T47D (cell line): ENCODE measurements at regions not wholly inside any gene's neighbourhood (a gene's known extent, or its start where the extent isn't known, plus 50 kb on each side); places are given as distances from the start of the nearest gene placed in this dataset.
"Not testable (repeated sequence)": the region's sequence is repeated elsewhere in the genome, so short reads cannot be mapped to it uniquely, and the experiment has no call there.

Experiments
- DNase-seq, 2 experiments: peaks; one replicate each; pipeline versions ENCODE4 v3.0.0 to v3.0.0-alpha.2; 2011 to 2012; ENCODE audit warnings: low read depth in 1 of 2, low spot score in 1 of 2
- JUND ChIP-seq: IDR thresholded peaks from 2 replicates; pipeline ENCODE4 v1.6.1; 2012; ENCODE audit warnings: low read depth
- in situ Hi-C: cut with HindIII; loops from 2 replicates; pipeline ENCODE4 v1.10.0; 2016; ENCODE audit warnings: low sequenced_read_pairs, low pct_unique_long_range_greater_than_20kb

DNA sequence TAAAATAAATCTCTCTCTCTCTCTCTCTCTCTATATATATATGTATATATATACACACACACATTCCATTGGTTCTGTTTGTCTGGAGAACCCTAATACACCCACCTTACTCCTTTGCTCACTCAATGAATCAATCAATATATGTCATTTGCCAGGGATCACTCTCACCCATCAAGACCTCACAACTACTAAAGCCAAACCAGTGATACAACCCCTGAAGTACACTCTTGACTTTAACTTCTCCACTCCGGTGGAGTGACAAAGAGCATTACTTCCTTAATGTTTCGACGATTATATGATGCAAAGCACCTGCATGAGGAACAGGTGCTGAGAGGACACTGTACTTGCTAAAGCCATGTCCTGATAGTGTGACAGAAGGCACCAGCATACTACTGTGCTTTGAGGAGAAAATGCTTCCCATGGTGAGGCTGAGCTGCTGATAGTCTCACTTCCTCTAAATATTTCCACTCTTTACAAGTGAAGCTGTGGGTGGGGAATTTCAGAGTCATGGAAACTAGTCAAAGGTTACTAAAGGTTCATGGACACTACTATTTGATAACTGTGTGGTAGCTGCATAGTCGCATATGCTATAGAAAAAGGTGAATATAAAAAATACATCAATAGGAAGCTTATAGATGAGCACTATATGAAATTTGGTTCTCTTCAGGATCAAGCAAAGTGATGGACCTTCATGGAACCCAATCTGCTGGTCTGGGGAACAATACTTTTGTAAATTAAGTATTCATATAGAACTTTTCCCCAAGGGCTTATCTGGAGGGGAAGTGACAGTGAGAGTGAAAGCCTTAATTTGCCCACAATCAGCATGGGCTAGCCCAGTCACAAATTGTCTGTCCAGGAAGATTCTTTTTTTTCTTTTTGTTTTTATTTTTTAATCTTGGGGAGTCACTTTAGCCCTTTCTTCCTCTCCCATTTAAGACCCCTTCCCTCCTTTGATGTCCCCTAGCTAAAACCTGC lies 141.9 kb upstream of the NEDD9 start:
- in situ Hi-C loops, result no loop called here
- no peak for TF ChIP-seq JUND
- no peak for DNase-seq

DNA sequence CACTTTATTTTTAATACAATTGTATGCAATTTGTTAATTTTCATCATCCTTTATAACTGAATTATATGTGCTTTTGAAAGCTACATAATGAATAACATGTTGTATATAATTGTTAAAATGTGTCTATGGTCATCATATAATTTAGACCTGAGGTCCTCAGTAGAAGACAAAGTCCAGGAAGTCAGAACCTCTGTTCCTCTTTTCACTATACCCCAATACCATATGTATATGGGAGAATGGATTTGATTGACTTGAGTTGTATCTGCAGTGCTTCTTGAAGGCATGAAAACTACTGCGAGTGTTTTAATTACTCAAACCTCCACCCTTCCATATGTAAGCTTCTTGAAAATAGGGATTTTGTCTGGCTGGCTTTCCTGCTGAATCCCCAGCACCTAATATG lies 140.7 kb upstream of the NEDD9 start:
- no peak for DNase-seq
- TF ChIP-seq JUND, result no peak
- in situ Hi-C loops, result no loop called here

DNA sequence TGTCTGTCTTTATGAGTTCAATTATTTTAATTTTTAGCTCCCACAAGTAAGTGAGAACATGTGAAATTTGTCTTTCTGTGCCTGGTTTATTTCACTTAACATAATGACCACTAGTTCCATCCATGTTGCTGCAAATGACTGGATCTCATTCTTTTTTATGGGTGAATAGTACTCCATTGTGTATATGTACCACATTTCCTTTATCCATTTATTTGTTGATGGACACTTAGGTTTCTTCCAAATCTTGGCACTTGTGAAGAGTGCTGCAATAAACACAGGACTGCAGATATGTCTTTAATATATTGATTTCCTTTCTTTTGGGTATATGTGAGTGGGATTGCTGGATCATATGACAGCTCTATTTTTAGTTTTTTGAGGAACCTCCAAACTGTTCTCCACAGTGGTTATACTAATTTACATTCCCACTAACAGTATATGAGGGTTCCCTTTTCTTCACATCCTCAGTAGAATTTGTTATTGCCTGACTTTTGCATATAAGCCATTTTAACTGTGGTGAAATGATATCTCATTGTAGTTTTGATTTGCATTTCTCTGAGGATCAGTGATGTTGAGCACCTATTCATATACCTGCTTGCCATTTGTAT lies 139.8 kb upstream of the NEDD9 start:
- DNase-seq, in situ Hi-C loops: not testable (repeated sequence)

DNA sequence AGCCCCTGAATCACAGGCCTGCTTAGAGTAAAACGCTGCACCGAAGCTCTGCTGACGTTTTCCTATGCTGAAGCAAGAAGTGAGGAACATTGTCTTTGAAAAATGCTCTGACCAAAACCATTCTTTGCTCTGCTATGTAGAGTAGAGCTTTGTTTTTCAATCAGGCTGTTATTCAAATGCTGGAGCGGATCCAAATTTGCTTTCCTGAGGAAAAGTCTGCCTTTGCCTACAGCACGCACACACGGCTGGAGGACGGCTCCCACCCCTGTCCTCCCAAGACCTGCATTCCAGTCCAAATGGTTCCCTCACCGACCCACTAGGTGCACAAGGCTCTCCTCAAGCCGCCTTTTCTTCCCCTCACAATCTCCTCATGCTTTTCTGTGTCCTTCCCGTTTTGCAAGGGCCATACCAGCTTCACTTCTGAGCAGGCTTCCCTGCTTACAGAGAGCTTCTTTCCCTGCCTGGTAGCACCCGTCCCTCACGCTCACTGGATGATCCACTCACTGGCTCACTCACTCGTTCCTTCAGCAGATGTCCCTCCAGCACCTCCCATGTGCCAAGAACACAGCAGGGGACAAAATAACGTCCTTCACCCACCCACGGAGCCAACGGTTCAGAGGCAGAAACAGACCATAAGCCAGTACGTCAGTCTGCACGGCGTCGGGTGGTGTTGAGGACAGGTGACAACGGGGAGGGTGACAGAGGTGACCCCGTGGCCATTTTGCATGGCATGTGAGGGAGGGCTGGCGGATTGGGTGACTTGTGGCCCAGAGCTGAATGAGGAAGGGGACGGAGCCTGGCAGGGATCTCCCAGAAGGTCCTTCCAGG lies 137.9 kb upstream of the NEDD9 start:
- TF ChIP-seq JUND, result no peak
- in situ Hi-C loops, result no loop called here

DNA sequence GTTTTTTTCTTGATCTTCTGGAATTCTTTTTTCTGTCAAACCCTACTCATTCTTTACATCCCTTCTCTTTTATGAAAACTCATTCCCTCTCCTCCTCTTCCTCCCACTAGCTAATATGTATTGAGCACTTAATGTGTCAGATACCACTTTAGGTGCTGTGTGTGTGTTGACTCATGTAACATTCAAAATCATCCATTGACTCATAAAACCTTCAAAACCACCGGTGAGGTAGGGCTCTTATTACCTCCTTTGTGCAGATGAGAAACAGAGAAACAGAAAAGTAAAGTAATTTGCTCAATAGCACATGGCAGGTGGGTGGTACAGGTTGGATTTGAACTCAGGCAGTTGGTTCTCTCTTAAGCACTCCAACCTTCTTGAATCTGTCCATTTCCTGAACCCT lies 136.3 kb upstream of the NEDD9 start:
- no peak for TF ChIP-seq JUND
- DNase-seq, result no peak
- in situ Hi-C loops, result no loop called here

More for the DNA sequence above, 137.9 kb upstream of the NEDD9 start:
- DNase-seq, result no peak

DNA sequence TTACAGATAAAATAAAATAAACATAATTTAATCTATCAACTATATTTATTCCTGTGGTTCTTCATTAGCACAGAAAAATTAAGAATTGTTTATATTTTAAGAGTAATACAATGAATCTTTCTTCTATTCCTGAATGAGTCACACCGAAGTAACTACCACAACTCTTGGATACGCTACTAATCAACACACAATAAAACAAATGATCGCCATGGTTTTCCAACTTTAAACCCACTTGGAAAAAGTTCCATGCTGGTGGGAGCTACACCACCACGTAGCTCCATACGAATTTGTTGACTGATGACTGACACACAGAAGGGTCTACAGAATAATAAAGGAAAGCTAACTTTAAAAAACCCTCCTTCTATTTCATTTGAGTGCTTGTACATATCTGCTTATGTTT lies 135.8 kb upstream of the NEDD9 start:
- no peak for TF ChIP-seq JUND
- no peak for DNase-seq
- in situ Hi-C loops, result no loop called here

DNA sequence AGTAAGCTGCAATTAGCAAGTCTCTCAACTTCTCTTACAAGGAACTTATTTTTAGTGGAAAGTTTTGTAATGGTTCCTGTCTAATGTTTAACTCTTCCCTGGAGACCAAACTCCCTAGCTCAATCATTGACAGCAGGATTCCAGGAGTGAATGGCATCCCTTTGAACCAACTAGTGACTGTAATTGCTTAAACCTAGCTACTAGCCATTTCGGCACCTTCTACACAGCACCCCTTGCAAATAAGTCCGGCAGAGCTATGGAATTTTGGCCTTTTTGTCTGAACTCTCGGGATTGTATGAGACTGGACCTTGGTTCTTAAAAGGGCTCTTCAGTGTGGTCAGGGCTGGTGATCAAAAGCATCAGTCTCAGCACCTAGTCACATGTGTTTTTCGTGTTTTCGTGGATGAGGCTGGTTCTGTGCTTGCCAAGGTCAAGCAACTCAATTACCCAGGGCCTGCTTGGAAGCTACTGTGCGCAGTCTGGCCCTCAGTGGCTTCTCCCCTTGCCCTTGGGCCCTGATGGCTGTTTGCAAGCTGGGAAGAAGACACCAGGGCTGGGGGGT lies 135.3 kb upstream of the NEDD9 start:
- DNase-seq, result no peak
- in situ Hi-C loops, result no loop called here
- TF ChIP-seq JUND, result no peak

DNA sequence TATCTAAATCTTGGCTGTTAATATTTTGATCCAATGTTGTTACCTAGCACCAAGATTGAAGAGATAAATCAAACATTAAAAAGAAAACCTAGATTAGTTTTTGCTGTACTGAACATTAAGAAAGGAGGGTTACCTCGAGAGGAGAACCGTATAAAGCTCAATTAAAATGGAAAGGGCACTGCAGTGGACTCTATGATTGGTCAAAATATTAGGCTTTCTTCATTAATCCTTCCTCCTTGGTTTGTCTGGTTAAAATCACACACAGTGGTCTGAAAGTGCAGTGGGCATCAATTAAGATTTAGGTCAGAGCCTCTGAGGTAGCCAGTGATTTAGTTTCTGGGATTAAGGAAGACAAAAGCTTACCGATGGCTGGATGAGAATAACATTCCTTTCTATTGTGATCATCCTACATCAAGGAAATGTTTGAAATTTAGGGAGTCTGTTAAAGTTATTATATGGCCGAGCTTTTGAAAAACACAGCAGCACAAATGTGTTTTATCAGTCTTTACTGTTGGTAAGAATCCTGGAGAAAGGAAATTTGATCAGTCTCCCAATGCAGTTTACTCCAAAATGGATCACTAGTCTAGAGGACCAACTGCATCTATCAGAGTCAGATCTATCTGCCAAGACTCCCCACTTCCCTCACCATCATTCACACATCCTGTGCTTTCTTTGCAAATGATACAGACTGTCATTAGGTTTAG lies 134.6 kb upstream of the NEDD9 start:
- in situ Hi-C loops, result no loop called here
- no peak for DNase-seq
- no peak for TF ChIP-seq JUND

DNA sequence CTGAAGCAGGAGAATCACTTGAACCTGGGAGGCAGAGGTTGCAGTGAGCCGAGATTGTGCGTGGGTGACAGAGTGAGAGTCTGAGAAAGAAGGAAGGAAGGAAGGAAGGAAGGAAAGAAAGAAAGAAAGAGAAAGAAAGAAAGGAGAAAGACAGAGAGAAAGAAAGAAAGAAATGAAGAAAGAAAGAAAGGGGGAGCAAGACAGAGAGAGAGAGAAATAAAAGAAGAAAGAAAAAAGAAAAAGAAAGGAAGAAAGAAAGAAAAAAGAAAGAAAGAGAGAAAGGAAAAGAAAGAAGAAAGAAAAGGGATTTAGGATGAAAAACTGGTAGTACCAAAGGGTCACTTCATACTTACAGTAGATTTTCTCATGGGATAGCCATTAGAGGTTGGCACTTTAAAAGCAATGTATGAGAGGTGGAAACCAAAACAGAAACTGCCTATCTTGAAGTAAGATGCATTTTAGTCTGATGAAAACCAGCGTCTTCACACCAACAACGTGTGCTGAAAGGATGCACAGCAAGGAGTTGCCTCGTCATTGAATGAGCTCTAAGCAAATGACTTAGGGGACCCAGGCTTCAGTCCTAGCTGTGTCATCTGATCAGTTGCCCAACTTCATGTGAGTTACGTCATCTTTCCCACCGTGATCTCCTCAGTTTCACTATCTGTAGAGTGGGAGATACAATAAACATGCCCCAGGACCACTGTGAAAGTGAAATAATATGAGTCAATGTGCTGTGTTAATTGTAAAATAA lies 133.9 kb upstream of the NEDD9 start:
- in situ Hi-C loops, result no loop called here
- no peak for TF ChIP-seq JUND
- DNase-seq, result no peak

DNA sequence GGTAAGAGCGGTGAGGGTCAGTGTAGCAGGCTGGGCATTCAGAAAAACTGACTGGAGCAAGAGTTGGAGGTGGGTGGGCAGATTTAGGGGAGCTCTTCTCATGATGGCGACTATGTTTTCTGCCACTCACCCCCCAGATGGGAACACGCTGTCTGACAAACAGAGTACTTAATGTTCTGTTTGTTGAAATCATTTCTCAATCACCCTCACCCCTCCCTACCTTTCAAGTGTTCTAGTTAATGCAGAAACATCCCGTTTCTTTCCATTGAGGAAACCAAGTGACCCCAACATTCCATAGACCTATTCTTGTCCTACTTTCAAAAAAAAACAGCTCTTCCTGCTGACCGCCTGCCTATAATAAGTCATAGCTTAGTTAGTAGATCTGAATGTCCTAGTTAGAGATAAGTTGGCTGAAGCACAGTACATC lies 132.5 kb upstream of the NEDD9 start:
- no peak for TF ChIP-seq JUND
- in situ Hi-C loops, result no loop called here
- DNase-seq, result no peak

DNA sequence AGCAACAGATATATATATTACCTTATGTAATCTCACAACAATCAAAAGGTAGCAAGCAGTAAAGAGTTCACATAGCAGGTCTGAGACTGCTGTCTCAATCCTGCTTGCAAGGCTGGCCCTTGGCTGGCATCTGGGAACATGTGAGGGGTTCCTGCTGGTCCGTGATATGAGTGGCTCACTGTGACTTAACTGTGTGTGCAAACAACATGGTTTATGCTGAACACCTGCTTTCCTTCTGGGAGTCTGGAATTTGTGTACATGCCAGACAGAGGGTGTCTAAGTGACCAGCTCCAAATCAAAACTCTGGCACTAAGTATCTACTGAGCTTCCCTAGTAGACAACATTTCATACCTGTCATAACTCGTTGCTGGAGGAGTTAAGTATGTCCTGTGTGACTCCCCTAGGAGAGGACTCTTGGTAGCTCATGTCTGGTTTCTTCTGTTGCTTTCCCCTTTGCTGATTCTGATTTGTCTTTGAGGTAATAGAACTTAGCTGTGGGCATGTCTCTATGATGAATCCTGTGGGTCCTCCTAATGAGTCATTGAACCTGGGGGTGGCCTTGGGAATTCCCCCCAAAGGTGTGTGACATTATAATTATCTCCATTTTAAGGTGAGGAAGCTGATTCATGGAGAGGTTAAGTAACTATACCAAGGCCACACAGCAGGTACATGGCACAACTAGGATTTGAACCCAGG lies 131.6 kb upstream of the NEDD9 start:
- no peak for TF ChIP-seq JUND
- DNase-seq, result no peak

More for the DNA sequence above, 131.6 kb upstream of the NEDD9 start:
- in situ Hi-C loops, result no loop called here
